ENCODE measurements at regions not wholly inside any gene's neighbourhood (a gene's known extent, or its start where the extent isn't known, plus 50 kb on each side); places are given as distances from the start of the nearest gene placed in this dataset.

DNA sequence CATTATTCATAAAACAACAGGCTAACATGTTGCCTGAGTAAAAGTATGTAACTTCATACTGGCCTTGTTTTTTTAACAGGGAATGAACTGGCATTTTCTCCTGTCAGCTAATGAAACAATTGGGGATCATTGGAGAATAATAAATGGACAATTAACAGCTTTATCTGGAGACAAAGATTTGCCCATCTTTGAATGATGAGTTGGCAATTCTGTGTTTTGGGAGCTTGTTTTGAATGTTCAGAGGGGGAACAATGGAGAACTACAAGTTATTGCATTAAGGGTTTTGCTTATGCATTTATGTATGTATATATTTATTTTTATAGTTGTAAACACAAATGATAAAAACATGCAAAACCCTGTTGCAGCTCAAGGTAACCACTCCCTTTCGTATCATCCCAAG is 150.3 kb downstream of the CBLN4 start:
- no peak overlapping the region for H3K27ac ChIP-seq
- H3K36me3 ChIP-seq: no peaks in the 10 kb centered on the region
- no peaks in the 10 kb centered on the region for H3K4me1 ChIP-seq
- no peak for TF ChIP-seq EP300 (IDR thresholded peaks at IDR 0.05)
- TF ChIP-seq POLR2A (IDR thresholded peaks at IDR 0.05): no peak
- 71 to 73% methylated on average over 1 of the region's 1 CpG for WGBS, 2 donors (ENCODE audit: low coverage in 1 of 2)
- no peak for ATAC-seq
- no peaks in the 10 kb centered on the region for H3K9me3 ChIP-seq
- H3K27me3 ChIP-seq: no peaks in the 10 kb centered on the region
- H3K4me3 ChIP-seq: no peak overlapping the region

DNA sequence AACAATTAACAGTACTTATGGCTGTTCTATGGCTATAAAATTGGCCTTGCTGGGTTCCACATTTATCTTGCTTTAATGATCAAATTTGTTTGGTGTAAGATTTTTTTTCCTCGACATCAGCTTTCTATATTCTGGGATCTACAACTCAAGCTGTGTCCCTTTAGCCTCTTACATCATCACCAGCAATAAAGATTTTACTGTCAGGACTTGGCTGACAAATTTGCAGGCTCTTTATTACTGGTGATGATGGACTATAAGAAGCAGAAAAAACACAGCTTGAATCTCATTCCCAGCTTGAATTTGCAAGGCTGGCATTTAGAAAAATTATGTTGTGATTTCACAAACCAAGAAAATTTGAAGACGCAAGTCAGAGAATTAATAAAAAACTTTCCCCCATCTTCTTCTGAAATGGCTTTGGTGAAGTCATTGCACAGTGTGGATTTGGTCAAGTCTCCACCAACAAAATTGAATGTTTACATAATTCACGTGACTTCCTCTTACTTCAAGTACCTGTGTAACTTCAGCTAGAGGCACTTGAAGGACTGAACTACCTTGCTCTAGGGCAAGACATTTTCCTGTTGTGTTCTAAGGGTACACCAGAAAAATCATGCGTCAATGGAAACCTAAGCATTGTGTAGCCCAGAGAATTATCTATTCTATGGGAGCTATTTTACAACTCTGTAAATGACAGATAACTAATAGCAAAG is 175.0 kb downstream of the CBLN4 start:
- H3K4me1 ChIP-seq: no peaks in the 10 kb centered on the region

DNA sequence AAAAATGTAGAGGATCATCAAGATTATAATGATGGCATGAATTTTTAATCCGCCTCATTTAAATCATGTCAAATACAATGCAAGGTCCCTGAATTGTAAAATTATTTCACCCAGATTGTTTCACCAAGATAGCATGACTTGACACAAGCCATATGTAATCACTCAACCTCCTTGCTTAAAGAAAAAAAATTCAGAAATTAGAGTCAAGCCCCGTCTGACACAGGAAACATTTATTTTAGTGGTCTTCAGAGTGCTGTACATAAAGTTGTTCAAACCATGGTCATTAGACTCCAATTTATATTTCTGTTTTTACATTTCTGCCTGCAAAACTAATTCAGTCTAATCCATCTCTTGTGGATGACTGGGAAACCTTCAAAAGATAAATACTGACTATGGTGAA is 200.2 kb downstream of the CBLN4 start:
- TF ChIP-seq POLR2A (IDR thresholded peaks at IDR 0.05) (no peak), POLR2AphosphoS5 (IDR thresholded peaks at IDR 0.05) (no peak), EP300 (IDR thresholded peaks at IDR 0.05) (no peak)
- TF ChIP-seq, protein P1, sequence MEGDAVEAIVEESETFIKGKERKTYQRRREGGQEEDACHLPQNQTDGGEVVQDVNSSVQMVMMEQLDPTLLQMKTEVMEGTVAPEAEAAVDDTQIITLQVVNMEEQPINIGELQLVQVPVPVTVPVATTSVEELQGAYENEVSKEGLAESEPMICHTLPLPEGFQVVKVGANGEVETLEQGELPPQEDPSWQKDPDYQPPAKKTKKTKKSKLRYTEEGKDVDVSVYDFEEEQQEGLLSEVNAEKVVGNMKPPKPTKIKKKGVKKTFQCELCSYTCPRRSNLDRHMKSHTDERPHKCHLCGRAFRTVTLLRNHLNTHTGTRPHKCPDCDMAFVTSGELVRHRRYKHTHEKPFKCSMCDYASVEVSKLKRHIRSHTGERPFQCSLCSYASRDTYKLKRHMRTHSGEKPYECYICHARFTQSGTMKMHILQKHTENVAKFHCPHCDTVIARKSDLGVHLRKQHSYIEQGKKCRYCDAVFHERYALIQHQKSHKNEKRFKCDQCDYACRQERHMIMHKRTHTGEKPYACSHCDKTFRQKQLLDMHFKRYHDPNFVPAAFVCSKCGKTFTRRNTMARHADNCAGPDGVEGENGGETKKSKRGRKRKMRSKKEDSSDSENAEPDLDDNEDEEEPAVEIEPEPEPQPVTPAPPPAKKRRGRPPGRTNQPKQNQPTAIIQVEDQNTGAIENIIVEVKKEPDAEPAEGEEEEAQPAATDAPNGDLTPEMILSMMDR (IDR thresholded peaks at IDR 0.05): no peak
- Histone ChIP-seq H3K36me3 (no peaks in the 10 kb centered on the region), H3K4me1 (no peaks in the 10 kb centered on the region), H3K27ac (no peak overlapping the region), H3K27me3 (no peaks in the 10 kb centered on the region), H3K4me3 (no peak overlapping the region), H3K9me3 (peaks cover 0 to 7% (median 0%) of the 10 kb centered on the region in 3 donors)
- 36 to 41% methylated on average over 2 of the region's 2 CpGs for WGBS, 2 donors (ENCODE audit: low coverage in 1 of 2)
- no peak for ATAC-seq

More for the DNA sequence above, 175.0 kb downstream of the CBLN4 start:
- TF ChIP-seq POLR2A (IDR thresholded peaks at IDR 0.05) (no peak), POLR2AphosphoS5 (IDR thresholded peaks at IDR 0.05) (no peak)
- Histone ChIP-seq H3K9me3 (no peaks in the 10 kb centered on the region), H3K4me3 (no peak overlapping the region), H3K36me3 (no peaks in the 10 kb centered on the region), H3K27ac (no peak overlapping the region), H3K27me3 (no peaks in the 10 kb centered on the region)
- WGBS, 2 donors (ENCODE audit: low coverage in 1 of 2): 47 to 63% methylated on average over 3 to 4 of the region's 4 CpGs
- ATAC-seq: no peak

GRCh38 chr20:55800552-55801245 is 204.6 kb downstream of the CBLN4 start:
- Histone ChIP-seq H3K4me1 (no peaks in the 10 kb centered on the region), H3K4me3 (no peak overlapping the region), H3K27me3 (no peaks in the 10 kb centered on the region), H3K27ac (no peak overlapping the region), H3K36me3 (no peaks in the 10 kb centered on the region), H3K9me3 (no peaks in the 10 kb centered on the region)
- WGBS, 2 donors (ENCODE audit: low coverage in 1 of 2): 61 to 80% methylated on average over 2 to 3 of the region's 3 CpGs
- no peak for TF ChIP-seq POLR2AphosphoS5 (IDR thresholded peaks at IDR 0.05)
- no peak for TF ChIP-seq EP300 (IDR thresholded peaks at IDR 0.05)
- no peak for TF ChIP-seq POLR2A (IDR thresholded peaks at IDR 0.05)
- TF ChIP-seq, protein P1 (IDR thresholded peaks at IDR 0.05): no peak
- ATAC-seq: no peak

DNA sequence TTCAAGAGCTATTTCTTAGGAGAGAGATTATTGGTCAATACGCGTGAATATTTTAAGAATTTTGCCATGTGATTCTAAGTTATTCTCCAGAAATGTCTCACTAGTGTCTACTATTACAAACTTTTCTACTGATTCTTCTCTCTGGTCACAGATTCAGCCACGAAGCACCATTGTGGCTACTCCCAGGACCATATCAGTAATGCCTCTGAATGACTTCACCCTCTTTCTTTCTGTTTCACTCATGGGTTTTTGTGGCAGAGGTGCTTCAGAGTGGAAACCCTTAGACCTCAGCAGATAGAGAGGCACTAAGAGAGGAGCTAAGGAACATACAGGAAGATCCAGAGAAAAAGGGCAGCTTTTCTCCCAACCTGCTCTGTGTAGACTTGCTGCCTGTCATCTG is 211.3 kb downstream of the CBLN4 start:
- H3K27me3 ChIP-seq: no peaks in the 10 kb centered on the region
- WGBS, 2 donors (ENCODE audit: low coverage in 1 of 2): 90 to 92% methylated on average over 3 of the region's 3 CpGs
- H3K4me3 ChIP-seq: no peak overlapping the region
- H3K36me3 ChIP-seq: no peaks in the 10 kb centered on the region
- no peak for ATAC-seq
- H3K27ac ChIP-seq: no peak overlapping the region
- no peak for TF ChIP-seq EP300 (IDR thresholded peaks at IDR 0.05)
- TF ChIP-seq, protein P1 (IDR thresholded peaks at IDR 0.05): no peak
- no peak for TF ChIP-seq POLR2AphosphoS5 (IDR thresholded peaks at IDR 0.05)
- no peak for TF ChIP-seq POLR2A (IDR thresholded peaks at IDR 0.05)
- H3K9me3 ChIP-seq: no peaks in the 10 kb centered on the region
- H3K4me1 ChIP-seq: no peaks in the 10 kb centered on the region

- no peak for TF ChIP-seq EP300 (IDR thresholded peaks at IDR 0.05)
- TF ChIP-seq POLR2AphosphoS5 (IDR thresholded peaks at IDR 0.05): no peak
- no peak for TF ChIP-seq POLR2A (IDR thresholded peaks at IDR 0.05)
- TF ChIP-seq, protein P1 (IDR thresholded peaks at IDR 0.05): no peak
Measured at GRCh38 chr20:55792049-55792448, 213.3 kb downstream of the CBLN4 start.

More at GRCh38 chr20:55792049-55792448, 213.3 kb downstream of the CBLN4 start:
- no peak overlapping the region for H3K27ac ChIP-seq
- H3K27me3 ChIP-seq: no peaks in the 10 kb centered on the region
- H3K36me3 ChIP-seq: no peaks in the 10 kb centered on the region
- H3K4me1 ChIP-seq: no peaks in the 10 kb centered on the region
- ATAC-seq: no peak
- no peak overlapping the region for H3K4me3 ChIP-seq
- H3K9me3 ChIP-seq: no peaks in the 10 kb centered on the region
